SK-N-MC (cell line): ENCODE measurements at regions not wholly inside any gene's neighbourhood (a gene's known extent, or its start where the extent isn't known, plus 50 kb on each side); places are given as distances from the start of the nearest gene placed in this dataset.

Experiments
- DNase-seq: peaks from one replicate; pipeline ENCODE4 v3.0.0-alpha.2; 2011; ENCODE audit warnings: low read depth, low spot score
- H3K27ac ChIP-seq: fragments of 200-600 bp; sonication (generic); 2 replicates; pipeline ENCODE4 v1.5.1; 2016; ENCODE audit warnings: mixed run types
- H3K36me3 ChIP-seq: fragments of 200-600 bp; sonication (generic); 2 replicates; pipeline ENCODE4 v1.6.1; 2017; ENCODE audit warnings: antibody characterized with exemption, low read length, mixed read lengths; ENCODE audit not compliant: insufficient read depth
- H3K4me3 ChIP-seq: fragments of 200-600 bp; sonication (generic); 2 replicates; pipeline ENCODE4 v1.5.1; 2016
- H3K9ac ChIP-seq: fragments of 200-600 bp; sonication (generic); 2 replicates; pipeline ENCODE4 v1.8.0; 2017; ENCODE audit warnings: mixed run types, mixed read lengths; ENCODE audit not compliant: insufficient read length
- H3K9me3 ChIP-seq: fragments of 200-600 bp; sonication (generic); 2 replicates; pipeline ENCODE4 v1.6.1; 2017; ENCODE audit warnings: low read depth, mild to moderate bottlenecking, antibody characterized with exemption, low read length, moderate library complexity, mixed read lengths
- EZH2 ChIP-seq: fragments of 200-600 bp; sonication (generic); IDR thresholded peaks from one replicate; pipeline ENCODE4 v1.6.1; 2017; ENCODE audit warnings: antibody characterized with exemption
- FOXP2 ChIP-seq: optimal IDR thresholded peaks from 2 replicates; pipeline ENCODE3; 2011; ENCODE audit warnings: mild to moderate bottlenecking, moderate library complexity; ENCODE audit not compliant: insufficient read depth; ENCODE audit errors: extremely low read length, control extremely low read depth
- POLR2AphosphoS5 ChIP-seq: IDR thresholded peaks from 2 replicates; pipeline ENCODE4 v1.6.1; 2012; ENCODE audit warnings: mild to moderate bottlenecking, low read depth, low read length, borderline replicate concordance

DNA sequence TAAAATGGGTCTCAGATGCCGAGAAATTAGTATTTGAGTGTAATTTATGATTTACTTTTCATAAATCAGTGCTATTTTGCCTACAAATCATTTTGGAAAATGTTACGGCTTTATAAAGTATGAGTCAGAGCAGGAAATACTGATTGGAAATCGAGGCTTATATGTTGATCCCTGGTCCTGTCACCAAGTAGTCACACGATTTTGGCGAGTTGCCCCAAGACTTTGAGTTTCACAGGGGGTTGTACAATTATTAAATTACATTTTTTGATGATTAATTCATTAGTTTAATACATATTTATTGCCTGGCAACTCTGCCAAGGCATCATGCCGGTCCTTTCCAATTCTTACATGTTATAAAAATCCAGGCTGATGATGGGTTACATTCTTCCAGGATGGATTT lies 443.9 kb upstream of the KLF4 start:
- Histone ChIP-seq H3K9me3 (no peaks in the 10 kb centered on the region), H3K36me3 (no peaks in the 10 kb centered on the region), H3K4me3 (no peak overlapping the region), H3K27ac (no peak overlapping the region), H3K9ac (no peak overlapping the region)
- no peak for TF ChIP-seq POLR2AphosphoS5
- no peak for TF ChIP-seq EZH2
- TF ChIP-seq FOXP2, result no peak
- no peak for DNase-seq

DNA sequence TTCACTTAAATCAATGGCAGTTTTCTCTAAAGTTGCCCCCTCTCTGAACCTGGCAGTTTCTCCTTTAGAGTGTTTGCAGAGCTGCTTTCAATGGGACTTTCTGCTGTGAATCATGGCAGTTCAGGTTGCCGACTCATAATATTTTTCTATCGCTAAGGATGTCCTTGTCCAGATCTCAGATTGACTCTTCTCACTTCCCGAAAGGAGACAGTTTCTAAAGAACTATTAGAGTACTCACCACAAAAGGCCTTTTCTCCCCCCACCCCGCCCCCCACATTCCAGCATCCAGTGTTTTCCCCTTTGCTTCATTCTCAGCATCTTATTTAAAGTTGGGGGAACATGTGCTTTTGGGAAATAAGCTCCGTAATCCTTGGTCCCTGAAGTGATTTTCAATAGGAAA lies 443.5 kb upstream of the KLF4 start:
- Histone ChIP-seq H3K36me3 (no peaks in the 10 kb centered on the region), H3K9me3 (no peaks in the 10 kb centered on the region), H3K27ac (no peak overlapping the region), H3K4me3 (no peak overlapping the region), H3K9ac (no peak overlapping the region)
- DNase-seq, result no peak
- no peak for TF ChIP-seq POLR2AphosphoS5

GRCh38 chr9:107932601-107933000 lies 443.0 kb upstream of the KLF4 start:
- TF ChIP-seq POLR2AphosphoS5 (no peak), FOXP2 (no peak), EZH2 (no peak)
- no peak for DNase-seq
- H3K9me3 ChIP-seq, result no peaks in the 10 kb centered on the region
- no peak overlapping the region for H3K9ac ChIP-seq
- no peaks in the 10 kb centered on the region for H3K36me3 ChIP-seq
- no peak overlapping the region for H3K27ac ChIP-seq
- no peak overlapping the region for H3K4me3 ChIP-seq

DNA sequence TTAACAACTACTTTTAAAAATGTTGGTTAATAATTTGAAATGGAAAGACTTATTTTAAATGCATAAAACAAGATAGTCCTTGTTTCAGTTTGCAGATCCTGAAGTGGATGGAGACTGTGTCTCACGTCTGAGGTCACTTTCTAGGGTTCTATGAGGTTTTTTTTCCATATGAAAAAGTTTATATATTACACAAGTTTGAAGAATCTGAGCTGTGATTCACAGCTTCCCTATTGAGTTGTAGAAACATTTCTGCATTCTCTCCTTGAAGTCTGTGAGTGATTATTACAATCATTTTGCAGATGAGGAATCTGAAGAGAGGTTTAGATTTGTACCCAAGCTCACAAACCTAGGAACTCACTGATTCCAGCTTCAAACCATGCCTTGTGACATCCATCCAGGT lies 442.5 kb upstream of the KLF4 start:
- Histone ChIP-seq H3K9me3 (no peaks in the 10 kb centered on the region), H3K27ac (no peak overlapping the region), H3K4me3 (no peak overlapping the region), H3K9ac (no peak overlapping the region), H3K36me3 (no peaks in the 10 kb centered on the region)
- DNase-seq, result no peak
- TF ChIP-seq FOXP2, result no peak

DNA sequence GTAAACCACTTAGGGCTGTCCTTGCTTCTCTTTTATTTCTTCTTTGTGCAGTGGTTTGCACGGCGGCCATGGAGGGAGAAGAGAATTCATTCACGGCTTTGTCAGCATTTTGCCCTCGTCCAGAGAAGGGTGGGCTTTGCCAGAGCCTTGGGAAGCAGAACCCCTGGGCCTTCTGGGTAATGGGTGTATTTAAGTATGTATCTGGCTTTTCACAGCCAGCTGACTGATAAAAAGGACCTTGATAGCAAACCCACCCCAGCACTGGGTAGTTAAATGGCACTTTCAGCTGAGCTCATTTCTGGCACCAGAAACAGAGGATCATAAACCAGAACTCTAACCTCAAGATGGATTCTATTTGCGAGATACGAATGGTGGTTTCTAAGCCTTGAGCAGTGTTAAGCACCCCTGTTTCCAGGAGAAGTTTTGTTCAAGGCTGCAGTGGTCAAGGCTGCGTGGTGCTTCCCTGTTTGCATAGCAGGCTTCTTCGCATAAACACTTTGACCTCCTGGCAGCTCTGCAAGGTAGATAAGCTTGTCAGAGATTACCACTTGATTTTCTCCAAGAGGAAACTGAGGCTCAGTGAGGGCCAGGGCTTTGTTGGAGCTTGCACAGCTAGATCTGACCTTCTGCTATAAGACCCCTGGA lies 441.6 kb upstream of the KLF4 start:
- DNase-seq, result no peak
- no peak for TF ChIP-seq FOXP2
- TF ChIP-seq EZH2, result no peak
- TF ChIP-seq POLR2AphosphoS5, result no peak
- H3K9me3 ChIP-seq, result no peaks in the 10 kb centered on the region
- H3K9ac ChIP-seq, result no peak overlapping the region
- no peak overlapping the region for H3K4me3 ChIP-seq
- no peaks in the 10 kb centered on the region for H3K36me3 ChIP-seq
- H3K27ac ChIP-seq, result no peak overlapping the region

GRCh38 chr9:107929443-107929842 lies 439.9 kb upstream of the KLF4 start:
- DNase-seq, result no peak
- Histone ChIP-seq H3K4me3 (no peak overlapping the region), H3K9ac (no peak overlapping the region), H3K9me3 (no peaks in the 10 kb centered on the region), H3K36me3 (no peaks in the 10 kb centered on the region), H3K27ac (no peak overlapping the region)
- TF ChIP-seq POLR2AphosphoS5 (no peak), EZH2 (no peak), FOXP2 (no peak)

DNA sequence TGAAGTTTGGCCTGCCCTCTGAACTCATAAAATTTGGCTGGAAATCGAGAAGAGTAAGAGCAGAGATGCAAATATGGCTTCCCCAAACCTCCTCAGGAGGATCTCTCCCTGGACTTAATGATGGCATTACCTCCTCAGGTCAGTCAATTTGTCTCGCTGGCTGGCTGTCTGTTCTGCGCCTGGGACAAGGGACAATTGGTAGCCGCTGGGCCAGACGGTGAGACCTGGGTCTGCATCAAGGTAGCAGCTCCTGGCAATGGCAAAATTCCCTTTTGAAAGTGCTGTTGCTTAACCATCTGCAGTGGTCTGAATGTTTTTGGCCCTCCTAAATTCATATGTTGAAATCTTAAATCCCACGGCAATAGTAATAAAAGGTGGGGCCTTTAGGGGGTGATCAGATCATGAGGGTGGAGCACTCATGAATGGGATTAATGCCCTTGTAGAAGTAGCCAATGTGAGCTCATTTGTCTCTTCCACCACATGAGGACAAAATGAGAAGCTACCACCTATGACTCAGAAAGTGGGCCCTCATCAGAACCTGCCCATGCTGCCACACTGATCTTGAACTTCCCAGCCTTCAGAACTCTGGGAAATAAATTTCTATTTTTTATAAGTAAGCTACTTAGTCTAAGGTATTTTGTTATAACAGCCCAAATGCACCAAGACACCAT lies 439.3 kb upstream of the KLF4 start:
- Histone ChIP-seq H3K4me3 (no peak overlapping the region), H3K36me3 (no peaks in the 10 kb centered on the region), H3K9ac (no peak overlapping the region), H3K9me3 (no peaks in the 10 kb centered on the region), H3K27ac (no peak overlapping the region)
- no peak for TF ChIP-seq FOXP2
- TF ChIP-seq EZH2, result no peak
- TF ChIP-seq POLR2AphosphoS5, result no peak
- no peak for DNase-seq

GRCh38 chr9:107927276-107927675 lies 437.7 kb upstream of the KLF4 start:
- Histone ChIP-seq H3K4me3 (no peak overlapping the region), H3K9ac (no peak overlapping the region), H3K9me3 (no peaks in the 10 kb centered on the region), H3K36me3 (no peaks in the 10 kb centered on the region), H3K27ac (no peak overlapping the region)
- DNase-seq, result no peak
- TF ChIP-seq FOXP2 (no peak), EZH2 (no peak), POLR2AphosphoS5 (no peak)

GRCh38 chr9:107925749-107926297 lies 436.3 kb upstream of the KLF4 start:
- Histone ChIP-seq H3K9me3 (no peaks in the 10 kb centered on the region), H3K36me3 (no peaks in the 10 kb centered on the region), H3K4me3 (no peak overlapping the region), H3K27ac (no peak overlapping the region), H3K9ac (no peak overlapping the region)
- TF ChIP-seq POLR2AphosphoS5 (no peak), EZH2 (no peak), FOXP2 (no peak)
- no peak for DNase-seq
